ENCODE measurements at regions not wholly inside any gene's neighbourhood (a gene's known extent, or its start where the extent isn't known, plus 50 kb on each side); places are given as distances from the start of the nearest gene placed in this dataset.

- no peak overlapping the region for H3K27ac ChIP-seq
- TF ChIP-seq, protein P1, sequence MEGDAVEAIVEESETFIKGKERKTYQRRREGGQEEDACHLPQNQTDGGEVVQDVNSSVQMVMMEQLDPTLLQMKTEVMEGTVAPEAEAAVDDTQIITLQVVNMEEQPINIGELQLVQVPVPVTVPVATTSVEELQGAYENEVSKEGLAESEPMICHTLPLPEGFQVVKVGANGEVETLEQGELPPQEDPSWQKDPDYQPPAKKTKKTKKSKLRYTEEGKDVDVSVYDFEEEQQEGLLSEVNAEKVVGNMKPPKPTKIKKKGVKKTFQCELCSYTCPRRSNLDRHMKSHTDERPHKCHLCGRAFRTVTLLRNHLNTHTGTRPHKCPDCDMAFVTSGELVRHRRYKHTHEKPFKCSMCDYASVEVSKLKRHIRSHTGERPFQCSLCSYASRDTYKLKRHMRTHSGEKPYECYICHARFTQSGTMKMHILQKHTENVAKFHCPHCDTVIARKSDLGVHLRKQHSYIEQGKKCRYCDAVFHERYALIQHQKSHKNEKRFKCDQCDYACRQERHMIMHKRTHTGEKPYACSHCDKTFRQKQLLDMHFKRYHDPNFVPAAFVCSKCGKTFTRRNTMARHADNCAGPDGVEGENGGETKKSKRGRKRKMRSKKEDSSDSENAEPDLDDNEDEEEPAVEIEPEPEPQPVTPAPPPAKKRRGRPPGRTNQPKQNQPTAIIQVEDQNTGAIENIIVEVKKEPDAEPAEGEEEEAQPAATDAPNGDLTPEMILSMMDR (IDR thresholded peaks at IDR 0.05): no peak
Observed at GRCh38 chr20:52838510-52839241, 133.5 kb upstream of the TSHZ2 start.

DNA sequence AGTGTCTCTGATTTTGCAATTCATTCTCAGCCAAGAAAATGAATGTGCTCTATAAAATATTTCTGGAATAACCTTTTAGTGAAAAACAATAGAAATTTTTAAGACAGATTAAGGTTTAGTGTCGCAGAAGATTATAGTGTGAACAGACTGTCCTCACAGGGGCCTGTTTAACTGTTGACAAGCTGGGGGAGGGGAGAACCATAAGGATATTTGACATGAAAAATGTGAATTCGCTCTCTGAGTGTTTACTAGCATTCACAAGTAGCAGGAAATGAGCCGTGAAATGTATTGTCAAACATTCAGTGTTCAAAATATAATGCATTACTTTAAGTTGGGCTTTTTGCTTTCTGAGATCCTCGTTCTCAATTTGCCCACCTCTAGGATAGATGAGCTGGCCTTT lies 134.8 kb upstream of the TSHZ2 start:
- DNase-seq (ENCODE audit: low spot score in 2 of 2): no peak
- H3K9me3 ChIP-seq: no peaks in the 10 kb centered on the region
- H3K27ac ChIP-seq: no peak overlapping the region
- no peaks in the 10 kb centered on the region for H3K36me3 ChIP-seq
- intact Hi-C loops (cut with DNase I): no loop called here
- no peaks in the 10 kb centered on the region for H3K27me3 ChIP-seq
- TF ChIP-seq, protein P1 (IDR thresholded peaks at IDR 0.05): no peak
- H3K4me1 ChIP-seq: no peaks in the 10 kb centered on the region
- H3K4me3 ChIP-seq: no peak overlapping the region

More at GRCh38 chr20:52838510-52839241, 133.5 kb upstream of the TSHZ2 start:
- Histone ChIP-seq H3K36me3 (no peaks in the 10 kb centered on the region), H3K4me3 (no peak overlapping the region), H3K4me1 (no peaks in the 10 kb centered on the region), H3K27me3 (no peaks in the 10 kb centered on the region), H3K9me3 (no peaks in the 10 kb centered on the region)
- intact Hi-C loops (cut with DNase I): no loop called here
- DNase-seq (ENCODE audit: low spot score in 2 of 2): no peak

DNA sequence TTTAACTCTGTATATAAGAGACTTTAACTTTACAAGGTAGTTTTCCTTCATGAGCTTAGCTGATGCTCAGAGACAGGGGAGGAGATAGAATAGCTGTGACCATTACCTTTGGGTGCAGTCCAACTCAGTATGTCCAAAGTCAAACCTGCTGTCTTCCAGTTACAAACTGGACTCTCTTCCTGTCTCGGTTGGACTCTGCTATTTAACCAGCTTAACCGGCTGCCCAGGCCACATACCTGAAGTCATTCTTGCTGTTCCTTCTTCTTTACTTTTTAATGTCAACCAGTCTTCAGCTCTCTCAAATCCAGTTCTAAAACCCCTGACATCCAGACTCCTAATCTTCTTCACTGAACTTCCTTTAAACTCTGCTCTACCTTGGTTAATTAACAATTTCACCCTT lies 138.3 kb upstream of the TSHZ2 start:
- no peaks in the 10 kb centered on the region for H3K27me3 ChIP-seq
- H3K4me1 ChIP-seq: no peaks in the 10 kb centered on the region
- DNase-seq (ENCODE audit: low spot score in 2 of 2): no peak
- H3K9me3 ChIP-seq: peaks cover 0 to 4% of the 10 kb centered on the region in 2 donors
- TF ChIP-seq, protein P1 (IDR thresholded peaks at IDR 0.05): no peak
- no peak overlapping the region for H3K4me3 ChIP-seq
- intact Hi-C loops (cut with DNase I): no loop called here
- no peak overlapping the region for H3K27ac ChIP-seq
- no peaks in the 10 kb centered on the region for H3K36me3 ChIP-seq

GRCh38 chr20:52832151-52832774 lies 139.9 kb upstream of the TSHZ2 start:
- TF ChIP-seq, protein P1 (IDR thresholded peaks at IDR 0.05): no peak
- intact Hi-C loops (cut with DNase I): no loop called here
- Histone ChIP-seq H3K4me1 (no peaks in the 10 kb centered on the region), H3K27ac (no peak overlapping the region), H3K9me3 (peaks cover 0 to 4% of the 10 kb centered on the region in 2 donors), H3K36me3 (no peaks in the 10 kb centered on the region), H3K4me3 (no peak overlapping the region), H3K27me3 (no peaks in the 10 kb centered on the region)
- no peak for DNase-seq (ENCODE audit: low spot score in 2 of 2)

- intact Hi-C loops (cut with DNase I): no loop called here
- no peak overlapping the region for H3K27ac ChIP-seq
- no peaks in the 10 kb centered on the region for H3K36me3 ChIP-seq
- peaks cover 0 to 4% of the 10 kb centered on the region in 2 donors for H3K9me3 ChIP-seq
- no peak for DNase-seq (ENCODE audit: low spot score in 2 of 2)
- TF ChIP-seq, protein P1 (IDR thresholded peaks at IDR 0.05): no peak
- no peaks in the 10 kb centered on the region for H3K4me1 ChIP-seq
- H3K27me3 ChIP-seq: no peaks in the 10 kb centered on the region
- H3K4me3 ChIP-seq: no peak overlapping the region
Observed at GRCh38 chr20:52830598-52830997, 141.6 kb upstream of the TSHZ2 start.

All from ascending aorta (tissue), 2 donors.